NCI-H510A (cell line): ENCODE measurements at regions not wholly inside any gene's neighbourhood (a gene's known extent, or its start where the extent isn't known, plus 50 kb on each side); places are given as distances from the start of the nearest gene placed in this dataset.
"Not testable (repeated sequence)": the region's sequence is repeated elsewhere in the genome, so short reads cannot be mapped to it uniquely, and the experiment has no call there.

Experiments
- DNase-seq: peaks from one replicate; lab custom pipeline; 2025; lab: John Stamatoyannopoulos, UW

GRCh38 chr6:76843054-76843822 is 620.1 kb downstream of the HTR1B start:
- DNase-seq, result no peak

GRCh38 chr6:76840865-76841264 is 622.4 kb downstream of the HTR1B start:
- no peak for DNase-seq

GRCh38 chr6:76840041-76840745 is 623.1 kb downstream of the HTR1B start:
- DNase-seq, result no peak

GRCh38 chr6:76839505-76839904 is 623.8 kb downstream of the HTR1B start:
- no peak for DNase-seq

GRCh38 chr6:76837564-76837963 is 625.7 kb downstream of the HTR1B start:
- no peak for DNase-seq

GRCh38 chr6:76835695-76836094 is 627.6 kb downstream of the HTR1B start:
- no peak for DNase-seq

GRCh38 chr6:76835293-76835692 is 628.0 kb downstream of the HTR1B start:
- DNase-seq, result no peak

- no peak for DNase-seq
Observed at GRCh38 chr6:76834399-76834798, 628.9 kb downstream of the HTR1B start.

GRCh38 chr6:76831299-76831698 is 632.0 kb downstream of the HTR1B start:
- no peak for DNase-seq

- not testable (repeated sequence) for DNase-seq
Observed at GRCh38 chr6:76823578-76823977, 639.7 kb downstream of the HTR1B start.

GRCh38 chr6:76818451-76818850 is 644.8 kb downstream of the HTR1B start:
- no peak for DNase-seq

- DNase-seq, result no peak
Observed at GRCh38 chr6:76817429-76817828, 645.9 kb downstream of the HTR1B start.

GRCh38 chr6:76814496-76815458 is 648.5 kb downstream of the HTR1B start:
- DNase-seq, result no peak

GRCh38 chr6:76810286-76810685 is 653.0 kb downstream of the HTR1B start:
- no peak for DNase-seq

GRCh38 chr6:76803038-76803580 is 660.2 kb downstream of the HTR1B start:
- no peak for DNase-seq

GRCh38 chr6:76792394-76792793 is 670.9 kb downstream of the HTR1B start:
- no peak for DNase-seq

GRCh38 chr6:76790881-76791280 is 672.4 kb downstream of the HTR1B start:
- no peak for DNase-seq

GRCh38 chr6:76790045-76790796 is 673.1 kb downstream of the HTR1B start:
- no peak for DNase-seq

GRCh38 chr6:76789580-76789979 is 673.7 kb downstream of the HTR1B start:
- no peak for DNase-seq

- DNase-seq, result no peak
Observed at GRCh38 chr6:76788155-76788554, 675.1 kb downstream of the HTR1B start.

- DNase-seq, result no peak
Observed at GRCh38 chr6:76779068-76779467, 684.2 kb downstream of the HTR1B start.
